SJSA1 (cell line): ENCODE measurements at regions not wholly inside any gene's neighbourhood (a gene's known extent, or its start where the extent isn't known, plus 50 kb on each side); places are given as distances from the start of the nearest gene placed in this dataset.

Experiments used
- DNase-seq, 2 experiments: peaks; one replicate each; pipeline ENCODE4 v3.0.0-alpha.2; 2015 to 2020; ENCODE audit warnings: low spot score in 2 of 2, low read depth in 1 of 2
- H3K27ac ChIP-seq: fragments of 250-450 bp; sonication (Bioruptor Pico); 2 replicates; pipeline ENCODE4 v1.5.1; 2020; ENCODE audit warnings: mild to moderate bottlenecking, moderate library complexity
- H3K27me3 ChIP-seq: fragments of 250-450 bp; sonication (Bioruptor Pico); replicated peaks from 2 replicates; pipeline ENCODE4 v1.5.1; 2020; ENCODE audit warnings: mild to moderate bottlenecking, moderate library complexity
- H3K36me3 ChIP-seq: fragments of 250-450 bp; sonication (Bioruptor Pico); 2 replicates; pipeline ENCODE4 v1.5.1; 2020; ENCODE audit warnings: mild to moderate bottlenecking
- H3K4me1 ChIP-seq: fragments of 250-450 bp; sonication (Bioruptor Pico); replicated peaks from 2 replicates; pipeline ENCODE4 v1.6.1; 2021; ENCODE audit warnings: mild to moderate bottlenecking
- H3K4me3 ChIP-seq: fragments of 250-450 bp; sonication (Bioruptor Pico); 2 replicates; pipeline ENCODE4 v1.5.1; 2020; ENCODE audit warnings: mild to moderate bottlenecking
- H3K9me3 ChIP-seq: fragments of 250-450 bp; sonication (Bioruptor Pico); replicated peaks from 2 replicates; pipeline ENCODE4 v1.5.1; 2020; ENCODE audit warnings: mild to moderate bottlenecking

- Histone ChIP-seq H3K27me3 (peaks cover 3% of the 10 kb centered on the region; the same call in 1 of the 2 replicates), H3K4me3 (no peak overlapping the region)
- DNase-seq, result no peak
Measured at GRCh38 chr13:108525827-108526226, 103.6 kb upstream of the MYO16 start.

GRCh38 chr13:108526286-108526685 lies 103.1 kb upstream of the MYO16 start:
- DNase-seq, result no peak
- no peaks in the 10 kb centered on the region for H3K4me1 ChIP-seq
- H3K36me3 ChIP-seq, result no peaks in the 10 kb centered on the region
- H3K27me3 ChIP-seq, result peaks cover 3% of the 10 kb centered on the region; the same call in 1 of the 2 replicates
- H3K4me3 ChIP-seq, result no peak overlapping the region
- no peaks in the 10 kb centered on the region for H3K9me3 ChIP-seq
- H3K27ac ChIP-seq, result no peak overlapping the region

More at GRCh38 chr13:108525827-108526226, 103.6 kb upstream of the MYO16 start:
- Histone ChIP-seq H3K9me3 (no peaks in the 10 kb centered on the region), H3K27ac (no peak overlapping the region), H3K4me1 (no peaks in the 10 kb centered on the region), H3K36me3 (no peaks in the 10 kb centered on the region)

- no peak for DNase-seq
- Histone ChIP-seq H3K36me3 (no peaks in the 10 kb centered on the region), H3K27me3 (peaks cover 3% of the 10 kb centered on the region; the same call in 1 of the 2 replicates), H3K27ac (no peak overlapping the region), H3K4me1 (no peaks in the 10 kb centered on the region), H3K9me3 (no peaks in the 10 kb centered on the region), H3K4me3 (no peak overlapping the region)
Measured at GRCh38 chr13:108527844-108528243, 101.6 kb upstream of the MYO16 start.

- Histone ChIP-seq H3K27me3 (peaks cover 3% of the 10 kb centered on the region; the same call in 1 of the 2 replicates), H3K9me3 (no peaks in the 10 kb centered on the region), H3K27ac (no peak overlapping the region), H3K36me3 (no peaks in the 10 kb centered on the region), H3K4me1 (no peaks in the 10 kb centered on the region), H3K4me3 (no peak overlapping the region)
- no peak for DNase-seq
Measured at GRCh38 chr13:108528303-108528702, 101.1 kb upstream of the MYO16 start.

GRCh38 chr13:108533842-108534241 lies 95.6 kb upstream of the MYO16 start:
- Histone ChIP-seq H3K9me3 (no peaks in the 10 kb centered on the region), H3K4me1 (no peaks in the 10 kb centered on the region), H3K36me3 (no peaks in the 10 kb centered on the region), H3K4me3 (no peak overlapping the region), H3K27me3 (no peaks in the 10 kb centered on the region), H3K27ac (no peak overlapping the region)
- DNase-seq, result no peak

GRCh38 chr13:108534728-108535127 lies 94.7 kb upstream of the MYO16 start:
- H3K4me1 ChIP-seq, result no peaks in the 10 kb centered on the region
- no peak for DNase-seq
- H3K27ac ChIP-seq, result no peak overlapping the region
- no peaks in the 10 kb centered on the region for H3K36me3 ChIP-seq
- H3K4me3 ChIP-seq, result no peak overlapping the region
- H3K9me3 ChIP-seq, result no peaks in the 10 kb centered on the region
- no peaks in the 10 kb centered on the region for H3K27me3 ChIP-seq

- Histone ChIP-seq H3K27ac (no peak overlapping the region), H3K9me3 (no peaks in the 10 kb centered on the region), H3K4me1 (no peaks in the 10 kb centered on the region), H3K36me3 (no peaks in the 10 kb centered on the region), H3K27me3 (peaks cover 11% of the 10 kb centered on the region; the same call in 1 of the 2 replicates), H3K4me3 (no peak overlapping the region)
- no peak for DNase-seq
Measured at GRCh38 chr13:108549934-108550333, 79.5 kb upstream of the MYO16 start.

- no peak for DNase-seq
- H3K4me3 ChIP-seq, result no peak overlapping the region
- peaks cover 16% of the 10 kb centered on the region for H3K27me3 ChIP-seq
- H3K9me3 ChIP-seq, result no peaks in the 10 kb centered on the region
- H3K27ac ChIP-seq, result no peak overlapping the region
- H3K4me1 ChIP-seq, result no peaks in the 10 kb centered on the region
- no peaks in the 10 kb centered on the region for H3K36me3 ChIP-seq
Measured at GRCh38 chr13:108551674-108552073, 77.7 kb upstream of the MYO16 start.

GRCh38 chr13:108558489-108558888 lies 70.9 kb upstream of the MYO16 start:
- no peak overlapping the region for H3K4me3 ChIP-seq
- DNase-seq, result no peak
- no peaks in the 10 kb centered on the region for H3K9me3 ChIP-seq
- peaks cover 7% of the 10 kb centered on the region for H3K27me3 ChIP-seq
- H3K4me1 ChIP-seq, result no peaks in the 10 kb centered on the region
- H3K27ac ChIP-seq, result no peak overlapping the region
- H3K36me3 ChIP-seq, result no peaks in the 10 kb centered on the region

- no peak overlapping the region for H3K4me3 ChIP-seq
- no peak for DNase-seq
- peaks cover 3% of the 10 kb centered on the region for H3K27me3 ChIP-seq
- H3K4me1 ChIP-seq, result no peaks in the 10 kb centered on the region
- no peak overlapping the region for H3K27ac ChIP-seq
- H3K9me3 ChIP-seq, result no peaks in the 10 kb centered on the region
- no peaks in the 10 kb centered on the region for H3K36me3 ChIP-seq
Measured at GRCh38 chr13:108560093-108560492, 69.3 kb upstream of the MYO16 start.

GRCh38 chr13:108561149-108561548 lies 68.3 kb upstream of the MYO16 start:
- Histone ChIP-seq H3K36me3 (no peaks in the 10 kb centered on the region), H3K27me3 (no peaks in the 10 kb centered on the region; the same call in 1 of the 2 replicates), H3K27ac (no peak overlapping the region), H3K4me1 (no peaks in the 10 kb centered on the region), H3K4me3 (no peak overlapping the region), H3K9me3 (no peaks in the 10 kb centered on the region)
- DNase-seq, result no peak

- Histone ChIP-seq H3K4me1 (no peaks in the 10 kb centered on the region), H3K9me3 (no peaks in the 10 kb centered on the region), H3K36me3 (no peaks in the 10 kb centered on the region), H3K27me3 (peaks cover 2% of the 10 kb centered on the region), H3K27ac (no peak overlapping the region), H3K4me3 (no peak overlapping the region)
- no peak for DNase-seq
Measured at GRCh38 chr13:108566413-108567170, 62.8 kb upstream of the MYO16 start.

GRCh38 chr13:108572782-108573211 lies 56.6 kb upstream of the MYO16 start:
- Histone ChIP-seq H3K27me3 (peaks cover 6% of the 10 kb centered on the region), H3K4me3 (no peak overlapping the region), H3K9me3 (no peaks in the 10 kb centered on the region), H3K36me3 (no peaks in the 10 kb centered on the region), H3K27ac (no peak overlapping the region), H3K4me1 (no peaks in the 10 kb centered on the region)
- no peak for DNase-seq

- Histone ChIP-seq H3K36me3 (no peaks in the 10 kb centered on the region), H3K27me3 (peaks cover 6% of the 10 kb centered on the region), H3K27ac (no peak overlapping the region), H3K9me3 (no peaks in the 10 kb centered on the region), H3K4me1 (no peaks in the 10 kb centered on the region), H3K4me3 (no peak overlapping the region)
- DNase-seq, result no peak
Measured at GRCh38 chr13:108573455-108573854, 56.0 kb upstream of the MYO16 start.
